Putamen (tissue), 1 donor: ENCODE measurements at regions not wholly inside any gene's neighbourhood (a gene's known extent, or its start where the extent isn't known, plus 50 kb on each side); places are given as distances from the start of the nearest gene placed in this dataset.

Source experiments
- DNase-seq: peaks from one replicate; pipeline ENCODE4 v3.0.0-alpha.2; 2016; ENCODE audit warnings: low spot score

- no peak for DNase-seq
These were observed 479.9 kb downstream of the OCA2 start for GRCh38 chr15:27619204-27619603.

GRCh38 chr15:27617013-27617412 is 482.1 kb downstream of the OCA2 start:
- no peak for DNase-seq

GRCh38 chr15:27608248-27608647 is 490.9 kb downstream of the OCA2 start:
- no peak for DNase-seq

- DNase-seq, result no peak
These were observed 497.7 kb downstream of the OCA2 start for GRCh38 chr15:27601239-27601960.

- no peak for DNase-seq
These were observed 500.1 kb downstream of the OCA2 start for GRCh38 chr15:27599034-27599433.

GRCh38 chr15:27598251-27599009 is 500.7 kb downstream of the OCA2 start:
- no peak for DNase-seq

GRCh38 chr15:27595211-27595610 is 503.9 kb downstream of the OCA2 start:
- DNase-seq, result no peak

GRCh38 chr15:27592036-27592760 is 506.9 kb downstream of the OCA2 start:
- no peak for DNase-seq
